Adrenal gland (tissue), 9 donors: ENCODE measurements at regions not wholly inside any gene's neighbourhood (a gene's known extent, or its start where the extent isn't known, plus 50 kb on each side); places are given as distances from the start of the nearest gene placed in this dataset.

Experiments used
- DNase-seq, 7 donors: peaks; one replicate each; pipeline ENCODE4 v3.0.0-alpha.2; 2019 to 2020
- H3K27ac ChIP-seq, 5 donors: fragments of 200-600 bp; sonication (generic) in 4 of 5; 1 replicate in 3 of 5; 2 replicates in 2 of 5; pipeline versions ENCODE4 v1.5.1 to v1.8.0; 2016 to 2020; ENCODE audit warnings: mild to moderate bottlenecking in 1 of 5
- H3K27me3 ChIP-seq: fragments of 200-600 bp; 2 replicates; pipeline ENCODE4 v1.8.0; 2021
- H3K36me3 ChIP-seq, 2 donors: fragments of 200-600 bp; replicated peaks in 1 of 2; 1 replicate in 1 of 2; 2 replicates in 1 of 2; pipeline versions ENCODE4 v1.5.1 to v1.8.0; 2018 to 2022
- H3K4me1 ChIP-seq, 2 donors: fragments of 200-600 bp; replicated peaks in 1 of 2; 1 replicate in 1 of 2; 2 replicates in 1 of 2; pipeline versions ENCODE4 v1.5.1 to v1.8.0; 2018 to 2021
- H3K4me3 ChIP-seq, 4 donors: fragments of 200-600 bp; sonication (generic) in 3 of 4; one replicate each; pipeline ENCODE4 v1.5.1; 2016 to 2018
- H3K9me3 ChIP-seq, 3 donors: fragments of 200-600 bp; sonication (generic) in 1 of 3; replicated peaks in 1 of 3; 1 replicate in 2 of 3; 2 replicates in 1 of 3; pipeline versions ENCODE4 v1.5.1 to v1.8.0; 2016 to 2021
- POLR2A ChIP-seq, 2 donors: fragments of 450-650 bp; IDR thresholded peaks; one replicate each; pipeline ENCODE4 v1.6.1; 2017; ENCODE audit warnings: antibody characterized with exemption in 2 of 2, mild to moderate bottlenecking in 2 of 2, moderate library complexity in 1 of 2
- WGBS, 4 donors: extraction: QIAGEN DNeasy Blood & Tissue Kit in 2 of 4; methylation state at CpG; one replicate each; pipeline versions ENCODE4 v1.1.5 to v1.1.7; 2013 to 2017; 5-methylcytosine and 5-hydroxymethylcytosine counted together
- intact Hi-C, 2 donors: fragments of 100-400 bp; cut with DNase I; formaldehyde crosslinking; loops; one replicate each; pipeline versions ENCODE4 v1.14.1 to v1.15.0; 2022 to 2023
- TF ChIP-seq, protein P1 (sequence below), 6 experiments: fragments of 450-650 bp in 4 of 6; fragments of 200-600 bp in 2 of 6; sonication (generic) in 1 of 6; IDR thresholded peaks; 1 replicate in 5 of 6; 2 replicates in 1 of 6; pipeline versions ENCODE4 v1.5.1 to v1.8.0; 2016 to 2021; ENCODE audit warnings: antibody characterized with exemption in 6 of 6, mild to moderate bottlenecking in 2 of 6, moderate library complexity in 1 of 6
- donor health status: healthy with polysubstance abuse.
- donor health status: Bipolar disorder and iron deficiency.
- donor health status: DM: yes; HTN: yes; CAD: no.
- donor health status: DM: no; HTN: no; CAD: no.
- donor health status: DM: no; HTN: no; CAD: no.

DNA sequence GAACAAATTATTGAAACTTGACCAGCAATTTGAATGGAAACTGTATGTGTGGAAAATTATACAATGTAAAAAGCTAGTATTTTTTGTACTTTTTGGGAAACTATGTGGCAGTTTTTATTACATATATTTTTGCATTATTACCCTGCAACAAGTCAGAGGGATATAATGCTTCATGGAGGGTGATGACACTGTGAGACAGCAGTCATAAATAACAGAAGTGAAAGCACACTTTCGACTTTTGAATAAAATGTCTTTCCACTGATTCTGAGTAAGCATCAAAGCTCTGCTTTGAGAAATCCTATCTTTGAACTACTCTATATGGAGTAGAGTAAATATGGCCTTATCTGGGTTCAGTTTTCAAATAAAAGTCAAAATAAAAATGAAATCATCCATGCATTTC is 122.6 kb upstream of the PABPC4L start:
- 44 to 58% (median 46%) methylated on average over 1 of the region's 1 CpG for whole genome bisulfite sequencing, 4 donors

DNA sequence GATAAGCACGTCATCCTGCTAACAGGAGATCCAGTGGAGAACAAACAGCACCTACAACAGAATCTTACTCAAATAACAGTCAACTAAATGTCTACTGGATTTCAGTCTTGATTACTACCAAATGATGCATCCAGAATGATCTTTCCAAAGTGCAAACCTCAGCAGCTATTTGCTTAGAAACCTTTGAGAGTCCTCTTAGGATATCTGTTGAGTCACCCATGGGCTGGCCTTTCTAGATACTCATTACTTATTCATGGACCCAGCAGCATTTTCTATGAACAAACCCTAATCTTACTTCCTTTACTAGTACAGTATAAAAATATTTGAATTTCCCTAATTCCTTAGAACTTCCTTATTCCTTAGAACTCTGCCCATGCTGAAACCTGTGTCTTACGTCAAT is 118.5 kb upstream of the PABPC4L start:
- no peak overlapping the region for H3K4me3 ChIP-seq
- H3K36me3 ChIP-seq: no peaks in the 10 kb centered on the region
- DNase-seq: no peak
- no peak overlapping the region for H3K27ac ChIP-seq
- TF ChIP-seq, protein P1, sequence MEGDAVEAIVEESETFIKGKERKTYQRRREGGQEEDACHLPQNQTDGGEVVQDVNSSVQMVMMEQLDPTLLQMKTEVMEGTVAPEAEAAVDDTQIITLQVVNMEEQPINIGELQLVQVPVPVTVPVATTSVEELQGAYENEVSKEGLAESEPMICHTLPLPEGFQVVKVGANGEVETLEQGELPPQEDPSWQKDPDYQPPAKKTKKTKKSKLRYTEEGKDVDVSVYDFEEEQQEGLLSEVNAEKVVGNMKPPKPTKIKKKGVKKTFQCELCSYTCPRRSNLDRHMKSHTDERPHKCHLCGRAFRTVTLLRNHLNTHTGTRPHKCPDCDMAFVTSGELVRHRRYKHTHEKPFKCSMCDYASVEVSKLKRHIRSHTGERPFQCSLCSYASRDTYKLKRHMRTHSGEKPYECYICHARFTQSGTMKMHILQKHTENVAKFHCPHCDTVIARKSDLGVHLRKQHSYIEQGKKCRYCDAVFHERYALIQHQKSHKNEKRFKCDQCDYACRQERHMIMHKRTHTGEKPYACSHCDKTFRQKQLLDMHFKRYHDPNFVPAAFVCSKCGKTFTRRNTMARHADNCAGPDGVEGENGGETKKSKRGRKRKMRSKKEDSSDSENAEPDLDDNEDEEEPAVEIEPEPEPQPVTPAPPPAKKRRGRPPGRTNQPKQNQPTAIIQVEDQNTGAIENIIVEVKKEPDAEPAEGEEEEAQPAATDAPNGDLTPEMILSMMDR (IDR thresholded peaks at IDR 0.05): no peak
- TF ChIP-seq POLR2A (IDR thresholded peaks at IDR 0.05): no peak
- no peaks in the 10 kb centered on the region for H3K27me3 ChIP-seq
- H3K9me3 ChIP-seq: no peaks in the 10 kb centered on the region
- no peaks in the 10 kb centered on the region for H3K4me1 ChIP-seq
- WGBS, 4 donors: 39 to 51% (median 43%) methylated on average over 2 of the region's 2 CpGs
- intact Hi-C loops: no loop called here

More for the DNA sequence above, 122.6 kb upstream of the PABPC4L start:
- H3K4me3 ChIP-seq: no peak overlapping the region
- no peak for TF ChIP-seq POLR2A (IDR thresholded peaks at IDR 0.05)
- TF ChIP-seq, protein P1 (IDR thresholded peaks at IDR 0.05): no peak
- peaks cover 0 to 5% (median 0%) of the 10 kb centered on the region in 3 donors for H3K9me3 ChIP-seq
- no peak for DNase-seq
- intact Hi-C loops: no loop called here
- H3K36me3 ChIP-seq: no peaks in the 10 kb centered on the region
- no peaks in the 10 kb centered on the region for H3K27me3 ChIP-seq
- no peaks in the 10 kb centered on the region for H3K4me1 ChIP-seq
- H3K27ac ChIP-seq: no peak overlapping the region

DNA sequence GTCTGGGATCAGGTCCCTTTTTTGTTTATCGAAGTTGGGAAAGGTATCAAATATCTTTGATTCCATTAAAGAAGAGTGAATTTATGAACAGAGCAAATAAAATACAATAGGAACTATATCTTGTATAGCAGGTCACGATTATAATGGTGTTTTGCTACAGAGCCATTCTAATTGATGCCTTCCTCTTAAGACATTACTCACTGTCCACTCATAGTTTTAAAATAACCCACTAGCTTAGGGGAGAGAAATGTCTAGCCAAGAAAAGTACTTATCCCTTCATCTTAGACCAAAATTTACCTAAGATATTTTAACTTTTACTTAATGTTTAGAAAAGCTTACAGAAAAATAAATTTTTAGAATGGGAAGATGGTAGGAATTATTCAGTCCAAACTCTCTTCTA is 112.0 kb upstream of the PABPC4L start:
- 50 to 62% (median 53%) methylated on average over 2 of the region's 2 CpGs for WGBS, 4 donors
- Histone ChIP-seq H3K9me3 (no peaks in the 10 kb centered on the region), H3K27me3 (no peaks in the 10 kb centered on the region), H3K4me3 (no peak overlapping the region), H3K4me1 (no peaks in the 10 kb centered on the region), H3K27ac (no peak overlapping the region), H3K36me3 (no peaks in the 10 kb centered on the region)
- intact Hi-C loops: no loop called here
- no peak for TF ChIP-seq POLR2A (IDR thresholded peaks at IDR 0.05)
- TF ChIP-seq, protein P1 (IDR thresholded peaks at IDR 0.05): no peak
- no peak for DNase-seq

DNA sequence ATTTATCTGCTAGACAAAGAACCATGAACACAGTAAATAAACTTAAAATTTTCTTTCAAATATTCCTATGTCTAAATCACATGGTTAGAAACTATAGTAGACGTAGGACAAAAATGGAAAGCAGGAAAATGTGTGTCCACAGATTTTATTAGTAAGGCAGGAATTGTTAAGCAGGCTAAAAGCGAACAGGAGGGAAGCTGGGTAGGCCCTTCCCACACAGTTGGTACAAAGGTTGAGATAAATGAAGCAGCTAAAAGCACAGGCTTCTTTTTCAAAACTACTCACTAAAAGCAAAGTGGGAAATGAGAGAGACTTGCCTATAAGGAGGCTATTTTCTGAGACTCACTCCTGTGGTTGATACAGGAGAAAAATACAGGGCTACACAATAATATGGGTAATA is 108.1 kb upstream of the PABPC4L start:
- Histone ChIP-seq H3K4me3 (no peak overlapping the region), H3K27ac (no peak overlapping the region), H3K9me3 (no peaks in the 10 kb centered on the region), H3K36me3 (no peaks in the 10 kb centered on the region), H3K4me1 (no peaks in the 10 kb centered on the region), H3K27me3 (no peaks in the 10 kb centered on the region)
- TF ChIP-seq, protein P1 (IDR thresholded peaks at IDR 0.05): no peak
- TF ChIP-seq POLR2A (IDR thresholded peaks at IDR 0.05): no peak
- WGBS, 4 donors: 75 to 85% (median 82%) methylated on average over 2 of the region's 2 CpGs
- DNase-seq: no peak
- intact Hi-C loops: no loop called here
